ENCODE measurements at regions not wholly inside any gene's neighbourhood (a gene's known extent, or its start where the extent isn't known, plus 50 kb on each side); places are given as distances from the start of the nearest gene placed in this dataset.

DNA sequence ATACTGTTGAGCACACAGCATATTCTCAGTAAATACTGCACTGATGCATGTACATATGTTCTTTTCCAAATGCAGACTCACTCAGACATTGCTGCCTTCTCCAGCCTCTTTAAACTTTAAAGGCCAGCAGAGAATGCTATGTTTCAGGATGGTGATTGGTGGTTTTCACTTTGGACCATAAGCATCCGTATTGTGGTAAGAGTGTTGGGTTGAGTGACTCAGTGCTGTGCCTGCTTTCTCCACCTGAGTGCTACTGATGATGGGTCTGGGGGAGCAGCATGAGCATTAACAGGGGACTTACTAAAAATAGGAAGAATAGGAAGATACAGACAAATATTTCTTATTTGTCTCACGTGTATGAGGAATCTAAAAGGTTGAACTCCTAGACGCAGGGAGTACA lies 56.3 kb upstream of the ZNF92 start:
- TF ChIP-seq ETS1 (IDR thresholded peaks at IDR 0.05) (no peak), CTCF (conservative IDR thresholded peaks at IDR 0.05; ENCODE audit: low read depth in 2 of 2) (no peak), POLR2AphosphoS5 (IDR thresholded peaks at IDR 0.05; ENCODE audit: low read depth) (no peak), EZH2 (IDR thresholded peaks at IDR 0.05; ENCODE audit: low read depth, unreplicated experiment) (no peak), EZH2phosphoT487 (IDR thresholded peaks at IDR 0.05; ENCODE audit: unreplicated experiment) (no peak), CREB1 (CRISPR knock-in tag; IDR thresholded peaks at IDR 0.05; ENCODE audit: low read depth) (no peak), NANOG (IDR thresholded peaks at IDR 0.05; ENCODE audit: borderline replicate concordance) (no peak), ZNF331 (CRISPR knock-in tag; IDR thresholded peaks at IDR 0.05; ENCODE audit: low read depth) (no peak), STAT1 (IDR thresholded peaks at IDR 0.05; ENCODE audit: unreplicated experiment) (no peak), ZNF114 (CRISPR knock-in tag; IDR thresholded peaks at IDR 0.05) (no peak), JUNB (IDR thresholded peaks at IDR 0.05; ENCODE audit: unreplicated experiment) (no peak), REST (IDR thresholded peaks at IDR 0.05; ENCODE audit: unreplicated experiment) (no peak)
- TF ChIP-seq, protein P1, sequence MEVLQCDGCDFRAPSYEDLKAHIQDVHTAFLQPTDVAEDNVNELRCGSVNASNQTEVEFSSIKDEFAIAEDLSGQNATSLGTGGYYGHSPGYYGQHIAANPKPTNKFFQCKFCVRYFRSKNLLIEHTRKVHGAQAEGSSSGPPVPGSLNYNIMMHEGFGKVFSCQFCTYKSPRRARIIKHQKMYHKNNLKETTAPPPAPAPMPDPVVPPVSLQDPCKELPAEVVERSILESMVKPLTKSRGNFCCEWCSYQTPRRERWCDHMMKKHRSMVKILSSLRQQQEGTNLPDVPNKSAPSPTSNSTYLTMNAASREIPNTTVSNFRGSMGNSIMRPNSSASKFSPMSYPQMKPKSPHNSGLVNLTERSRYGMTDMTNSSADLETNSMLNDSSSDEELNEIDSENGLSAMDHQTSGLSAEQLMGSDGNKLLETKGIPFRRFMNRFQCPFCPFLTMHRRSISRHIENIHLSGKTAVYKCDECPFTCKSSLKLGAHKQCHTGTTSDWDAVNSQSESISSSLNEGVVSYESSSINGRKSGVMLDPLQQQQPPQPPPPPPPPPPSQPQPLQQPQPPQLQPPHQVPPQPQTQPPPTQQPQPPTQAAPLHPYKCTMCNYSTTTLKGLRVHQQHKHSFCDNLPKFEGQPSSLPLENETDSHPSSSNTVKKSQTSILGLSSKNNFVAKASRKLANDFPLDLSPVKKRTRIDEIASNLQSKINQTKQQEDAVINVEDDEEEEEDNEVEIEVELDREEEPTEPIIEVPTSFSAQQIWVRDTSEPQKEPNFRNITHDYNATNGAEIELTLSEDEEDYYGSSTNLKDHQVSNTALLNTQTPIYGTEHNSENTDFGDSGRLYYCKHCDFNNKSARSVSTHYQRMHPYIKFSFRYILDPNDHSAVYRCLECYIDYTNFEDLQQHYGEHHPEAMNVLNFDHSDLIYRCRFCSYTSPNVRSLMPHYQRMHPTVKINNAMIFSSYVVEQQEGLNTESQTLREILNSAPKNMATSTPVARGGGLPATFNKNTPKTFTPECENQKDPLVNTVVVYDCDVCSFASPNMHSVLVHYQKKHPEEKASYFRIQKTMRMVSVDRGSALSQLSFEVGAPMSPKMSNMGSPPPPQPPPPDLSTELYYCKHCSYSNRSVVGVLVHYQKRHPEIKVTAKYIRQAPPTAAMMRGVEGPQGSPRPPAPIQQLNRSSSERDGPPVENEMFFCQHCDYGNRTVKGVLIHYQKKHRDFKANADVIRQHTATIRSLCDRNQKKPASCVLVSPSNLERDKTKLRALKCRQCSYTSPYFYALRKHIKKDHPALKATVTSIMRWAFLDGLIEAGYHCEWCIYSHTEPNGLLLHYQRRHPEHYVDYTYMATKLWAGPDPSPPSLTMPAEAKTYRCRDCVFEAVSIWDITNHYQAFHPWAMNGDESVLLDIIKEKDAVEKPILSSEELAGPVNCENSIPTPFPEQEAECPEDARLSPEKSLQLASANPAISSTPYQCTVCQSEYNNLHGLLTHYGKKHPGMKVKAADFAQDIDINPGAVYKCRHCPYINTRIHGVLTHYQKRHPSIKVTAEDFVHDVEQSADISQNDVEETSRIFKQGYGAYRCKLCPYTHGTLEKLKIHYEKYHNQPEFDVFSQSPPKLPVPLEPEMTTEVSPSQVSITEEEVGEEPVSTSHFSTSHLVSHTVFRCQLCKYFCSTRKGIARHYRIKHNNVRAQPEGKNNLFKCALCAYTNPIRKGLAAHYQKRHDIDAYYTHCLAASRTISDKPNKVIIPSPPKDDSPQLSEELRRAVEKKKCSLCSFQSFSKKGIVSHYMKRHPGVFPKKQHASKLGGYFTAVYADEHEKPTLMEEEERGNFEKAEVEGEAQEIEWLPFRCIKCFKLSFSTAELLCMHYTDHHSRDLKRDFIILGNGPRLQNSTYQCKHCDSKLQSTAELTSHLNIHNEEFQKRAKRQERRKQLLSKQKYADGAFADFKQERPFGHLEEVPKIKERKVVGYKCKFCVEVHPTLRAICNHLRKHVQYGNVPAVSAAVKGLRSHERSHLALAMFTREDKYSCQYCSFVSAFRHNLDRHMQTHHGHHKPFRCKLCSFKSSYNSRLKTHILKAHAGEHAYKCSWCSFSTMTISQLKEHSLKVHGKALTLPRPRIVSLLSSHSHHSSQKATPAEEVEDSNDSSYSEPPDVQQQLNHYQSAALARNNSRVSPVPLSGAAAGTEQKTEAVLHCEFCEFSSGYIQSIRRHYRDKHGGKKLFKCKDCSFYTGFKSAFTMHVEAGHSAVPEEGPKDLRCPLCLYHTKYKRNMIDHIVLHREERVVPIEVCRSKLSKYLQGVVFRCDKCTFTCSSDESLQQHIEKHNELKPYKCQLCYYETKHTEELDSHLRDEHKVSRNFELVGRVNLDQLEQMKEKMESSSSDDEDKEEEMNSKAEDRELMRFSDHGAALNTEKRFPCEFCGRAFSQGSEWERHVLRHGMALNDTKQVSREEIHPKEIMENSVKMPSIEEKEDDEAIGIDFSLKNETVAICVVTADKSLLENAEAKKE (CRISPR knock-in tag; IDR thresholded peaks at IDR 0.05): no peak
- Histone ChIP-seq H4K20me1 (replicated peaks; ENCODE audit: insufficient read depth) (no peaks in the 10 kb centered on the region), H3K4me2 (no peak overlapping the region), H3K27me3 (ENCODE audit: insufficient read depth) (no peaks in the 10 kb centered on the region), H3K27ac (ENCODE audit: low read depth) (no peak overlapping the region), H3K36me3 (ENCODE audit: insufficient read depth) (no peaks in the 10 kb centered on the region), H3K9me2 (ENCODE audit: insufficient read depth) (no peaks in the 10 kb centered on the region), H3K79me2 (replicated peaks; ENCODE audit: insufficient read depth) (no peaks in the 10 kb centered on the region), H3F3A (replicated peaks; ENCODE audit: low read depth) (no peaks in the 10 kb centered on the region), H3K4me1 (ENCODE audit: insufficient read depth) (no peaks in the 10 kb centered on the region), H2AFZ (no peak overlapping the region), H3K4me3 (no peak overlapping the region)
- Mint-ChIP-seq H3K4me3 (no peak overlapping the region), H3K4me1 (no peaks in the 10 kb centered on the region), H3K9me3 (no peaks in the 10 kb centered on the region), H3K36me3 (ENCODE audit: low read depth) (peaks cover 2% of the 10 kb centered on the region; the same call in 1 of the 3 replicates), H3K27me3 (ENCODE audit: insufficient read depth, low read depth, poor library complexity) (no peaks in the 10 kb centered on the region), H3K27ac (no peak overlapping the region)
- DNase-seq (ENCODE audit: low spot score) (no peak), ATAC-seq (no peak)

All from GM23338 (cell line).